ENCODE measurements at regions not wholly inside any gene's neighbourhood (a gene's known extent, or its start where the extent isn't known, plus 50 kb on each side); places are given as distances from the start of the nearest gene placed in this dataset.

DNA sequence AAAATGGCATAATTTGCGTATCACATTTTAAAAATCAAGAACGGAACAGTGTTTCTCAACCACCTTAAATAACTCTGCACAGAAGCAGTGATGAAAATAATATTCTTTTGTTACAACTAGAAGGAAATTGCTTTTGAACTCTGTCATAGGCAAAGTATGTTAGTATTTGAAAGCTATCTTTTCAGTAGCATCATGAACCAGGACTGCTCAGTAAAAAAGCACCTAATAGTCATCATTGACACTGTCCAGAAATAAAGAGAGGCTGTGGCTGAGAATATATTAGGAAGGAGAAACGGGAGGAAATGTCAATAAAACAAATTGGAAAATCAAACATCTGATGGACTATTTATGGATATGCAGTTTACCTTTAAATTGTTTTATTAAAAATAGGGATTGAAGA lies 237.2 kb upstream of the AKR1E2 start:
- no peak for DNase-seq (ENCODE audit: low spot score in 2 of 2)
- Histone ChIP-seq H3K4me3 (no peak overlapping the region), H3K36me3 (replicated peaks) (no peaks in the 10 kb centered on the region), H3K9me3 (no peaks in the 10 kb centered on the region), H3K4me1 (no peaks in the 10 kb centered on the region), H3K27me3 (ENCODE audit: low read depth) (no peaks in the 10 kb centered on the region)
- in situ Hi-C loops (cut with MboI; ENCODE audit: low sequenced_read_pairs): no loop called here

GRCh38 chr10:4587466-4587865 lies 238.5 kb upstream of the AKR1E2 start:
- in situ Hi-C loops (cut with MboI; ENCODE audit: low sequenced_read_pairs): no loop called here
- H3K27me3 ChIP-seq (ENCODE audit: low read depth): no peaks in the 10 kb centered on the region
- H3K36me3 ChIP-seq (replicated peaks): no peaks in the 10 kb centered on the region
- H3K9me3 ChIP-seq: no peaks in the 10 kb centered on the region
- DNase-seq (ENCODE audit: low spot score in 2 of 2): no peak
- no peak overlapping the region for H3K4me3 ChIP-seq
- H3K4me1 ChIP-seq: no peaks in the 10 kb centered on the region

GRCh38 chr10:4586776-4587175 lies 239.2 kb upstream of the AKR1E2 start:
- in situ Hi-C loops (cut with MboI; ENCODE audit: low sequenced_read_pairs): no loop called here
- no peak overlapping the region for H3K4me3 ChIP-seq
- no peaks in the 10 kb centered on the region for H3K27me3 ChIP-seq (ENCODE audit: low read depth)
- H3K9me3 ChIP-seq: no peaks in the 10 kb centered on the region
- H3K4me1 ChIP-seq: no peaks in the 10 kb centered on the region
- no peak for DNase-seq (ENCODE audit: low spot score in 2 of 2)
- H3K36me3 ChIP-seq (replicated peaks): no peaks in the 10 kb centered on the region

DNA sequence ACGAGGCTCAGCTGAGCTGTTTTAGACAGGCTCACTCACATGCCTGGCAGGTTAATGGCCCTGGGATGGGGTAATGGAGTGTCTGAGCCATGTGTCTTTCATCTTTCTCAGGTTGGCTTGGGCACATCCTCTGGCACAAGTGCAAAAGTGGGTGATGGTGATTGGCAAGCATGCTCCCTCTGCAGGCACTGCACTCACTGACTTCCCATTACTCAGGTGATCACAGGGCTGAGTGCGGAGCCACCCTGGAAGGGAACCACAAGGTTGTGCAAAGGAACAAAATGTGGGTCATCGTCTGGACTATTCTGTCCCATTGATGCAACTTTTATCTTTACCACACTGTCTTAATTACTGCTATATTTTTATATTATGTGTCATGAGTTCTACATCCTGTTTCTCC lies 244.1 kb upstream of the AKR1E2 start:
- H3K4me1 ChIP-seq: no peaks in the 10 kb centered on the region
- no peaks in the 10 kb centered on the region for H3K27me3 ChIP-seq (ENCODE audit: low read depth)
- H3K4me3 ChIP-seq: no peak overlapping the region
- DNase-seq (ENCODE audit: low spot score in 2 of 2): no peak
- no peaks in the 10 kb centered on the region for H3K9me3 ChIP-seq
- in situ Hi-C loops (cut with MboI; ENCODE audit: low sequenced_read_pairs): no loop called here
- H3K36me3 ChIP-seq (replicated peaks): no peaks in the 10 kb centered on the region

DNA sequence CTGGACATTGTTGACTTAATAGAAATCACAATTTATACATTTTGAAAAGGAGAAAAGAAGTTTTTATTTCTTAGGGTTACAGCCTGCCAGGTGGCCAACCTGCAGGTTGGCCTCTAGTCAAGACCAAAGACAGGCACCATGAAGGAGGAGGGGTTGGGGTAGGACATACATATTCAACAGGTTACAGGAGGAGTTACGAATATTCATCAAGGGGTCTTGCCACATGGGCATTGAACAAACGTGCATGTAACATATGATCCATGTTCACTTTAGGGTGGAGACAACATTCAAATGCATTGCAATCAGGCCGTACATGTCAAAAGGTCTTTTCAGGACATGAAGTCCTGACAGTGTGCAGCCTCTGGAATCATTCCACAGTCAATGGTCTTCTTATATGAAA lies 246.2 kb upstream of the AKR1E2 start:
- in situ Hi-C loops (cut with MboI; ENCODE audit: low sequenced_read_pairs): no loop called here
- Histone ChIP-seq H3K4me3 (no peak overlapping the region), H3K9me3 (no peaks in the 10 kb centered on the region), H3K27me3 (ENCODE audit: low read depth) (no peaks in the 10 kb centered on the region), H3K36me3 (replicated peaks) (no peaks in the 10 kb centered on the region), H3K4me1 (no peaks in the 10 kb centered on the region)
- DNase-seq (ENCODE audit: low spot score in 2 of 2): no peak

DNA sequence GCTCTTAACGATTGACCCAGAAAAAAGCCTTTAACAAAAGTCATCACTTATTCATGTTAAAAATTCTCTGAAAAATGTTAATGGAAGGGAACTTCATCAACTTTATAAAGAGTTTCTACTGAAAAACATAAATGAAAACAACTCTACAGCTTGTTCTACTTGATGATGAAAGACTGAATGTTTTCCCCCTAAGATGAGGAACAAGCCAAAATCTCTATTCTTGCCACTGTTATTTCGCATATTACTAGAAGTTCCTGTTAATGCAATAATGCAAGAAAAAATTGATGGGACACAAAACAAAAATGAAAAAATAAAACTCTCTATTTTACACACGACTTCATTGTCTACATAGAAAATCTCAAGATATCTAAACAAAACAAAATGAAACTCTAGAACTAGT lies 249.8 kb upstream of the AKR1E2 start:
- no peak overlapping the region for H3K4me3 ChIP-seq
- in situ Hi-C loops (cut with MboI; ENCODE audit: low sequenced_read_pairs): no loop called here

GRCh38 chr10:4569151-4569550 lies 256.9 kb upstream of the AKR1E2 start:
- no peak overlapping the region for H3K4me3 ChIP-seq
- H3K27me3 ChIP-seq (ENCODE audit: low read depth): no peaks in the 10 kb centered on the region
- no peaks in the 10 kb centered on the region; the same call in 1 of the 2 replicates for H3K9me3 ChIP-seq
- no peaks in the 10 kb centered on the region for H3K36me3 ChIP-seq (replicated peaks)
- in situ Hi-C loops (cut with MboI; ENCODE audit: low sequenced_read_pairs): no loop called here
- no peak for DNase-seq (ENCODE audit: low spot score in 2 of 2)
- no peaks in the 10 kb centered on the region for H3K4me1 ChIP-seq

More for the DNA sequence above, 249.8 kb upstream of the AKR1E2 start:
- H3K27me3 ChIP-seq (ENCODE audit: low read depth): no peaks in the 10 kb centered on the region
- no peaks in the 10 kb centered on the region for H3K9me3 ChIP-seq
- DNase-seq (ENCODE audit: low spot score in 2 of 2): no peak
- no peaks in the 10 kb centered on the region for H3K4me1 ChIP-seq
- H3K36me3 ChIP-seq (replicated peaks): no peaks in the 10 kb centered on the region

- Histone ChIP-seq H3K4me1 (no peaks in the 10 kb centered on the region), H3K36me3 (replicated peaks) (no peaks in the 10 kb centered on the region), H3K27me3 (ENCODE audit: low read depth) (no peaks in the 10 kb centered on the region), H3K4me3 (no peak overlapping the region), H3K9me3 (no peaks in the 10 kb centered on the region; the same call in 1 of the 2 replicates)
- no peak for DNase-seq (ENCODE audit: low spot score in 2 of 2)
- in situ Hi-C loops (cut with MboI; ENCODE audit: low sequenced_read_pairs): no loop called here
Measured at GRCh38 chr10:4568731-4569130, 257.3 kb upstream of the AKR1E2 start.

GRCh38 chr10:4568086-4568485 lies 257.9 kb upstream of the AKR1E2 start:
- in situ Hi-C loops (cut with MboI; ENCODE audit: low sequenced_read_pairs): no loop called here
- H3K36me3 ChIP-seq (replicated peaks): no peaks in the 10 kb centered on the region
- no peaks in the 10 kb centered on the region; the same call in 1 of the 2 replicates for H3K9me3 ChIP-seq
- no peak overlapping the region for H3K4me3 ChIP-seq
- no peak for DNase-seq (ENCODE audit: low spot score in 2 of 2)
- no peaks in the 10 kb centered on the region for H3K4me1 ChIP-seq
- no peaks in the 10 kb centered on the region for H3K27me3 ChIP-seq (ENCODE audit: low read depth)

GRCh38 chr10:4567637-4568036 lies 258.4 kb upstream of the AKR1E2 start:
- Histone ChIP-seq H3K4me1 (no peaks in the 10 kb centered on the region), H3K9me3 (no peaks in the 10 kb centered on the region; the same call in 1 of the 2 replicates), H3K36me3 (replicated peaks) (no peaks in the 10 kb centered on the region), H3K4me3 (no peak overlapping the region), H3K27me3 (ENCODE audit: low read depth) (no peaks in the 10 kb centered on the region)
- DNase-seq (ENCODE audit: low spot score in 2 of 2): no peak
- in situ Hi-C loops (cut with MboI; ENCODE audit: low sequenced_read_pairs): no loop called here

GRCh38 chr10:4566011-4566410 lies 260.0 kb upstream of the AKR1E2 start:
- DNase-seq (ENCODE audit: low spot score in 2 of 2): no peak
- Histone ChIP-seq H3K4me1 (no peaks in the 10 kb centered on the region), H3K9me3 (no peaks in the 10 kb centered on the region; the same call in 1 of the 2 replicates), H3K36me3 (replicated peaks) (no peaks in the 10 kb centered on the region), H3K27me3 (ENCODE audit: low read depth) (no peaks in the 10 kb centered on the region), H3K4me3 (no peak overlapping the region)
- in situ Hi-C loops (cut with MboI; ENCODE audit: low sequenced_read_pairs): no loop called here

DNA sequence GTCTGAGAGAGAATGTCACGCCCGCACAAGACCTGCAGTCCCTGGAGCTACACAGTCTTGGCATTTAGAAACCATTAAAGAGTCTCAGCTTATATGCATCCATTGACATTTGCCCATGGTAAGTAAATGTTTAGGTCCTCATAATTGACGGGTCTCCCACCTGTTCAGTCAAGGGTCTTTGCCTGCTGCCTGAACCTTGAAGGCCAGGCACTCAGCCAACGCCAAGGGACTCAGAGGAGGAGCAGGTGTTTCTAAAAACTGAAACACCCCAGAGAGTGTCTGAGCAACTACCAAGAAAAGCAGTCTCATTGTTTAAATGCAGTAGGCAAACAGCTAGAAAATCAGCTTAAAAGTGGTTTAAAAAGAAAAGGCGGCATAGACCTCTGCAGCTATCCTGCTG lies 264.7 kb upstream of the AKR1E2 start:
- H3K4me3 ChIP-seq: no peak overlapping the region
- in situ Hi-C loops (cut with MboI; ENCODE audit: low sequenced_read_pairs): no loop called here
- H3K27me3 ChIP-seq (ENCODE audit: low read depth): no peaks in the 10 kb centered on the region
- DNase-seq (ENCODE audit: low spot score in 2 of 2): no peak
- H3K9me3 ChIP-seq: no peaks in the 10 kb centered on the region; the same call in 1 of the 2 replicates
- no peaks in the 10 kb centered on the region for H3K4me1 ChIP-seq
- H3K36me3 ChIP-seq (replicated peaks): no peaks in the 10 kb centered on the region

GRCh38 chr10:4557469-4557868 lies 268.5 kb upstream of the AKR1E2 start:
- in situ Hi-C loops (cut with MboI; ENCODE audit: low sequenced_read_pairs): no loop called here
- no peaks in the 10 kb centered on the region for H3K4me1 ChIP-seq
- no peak for DNase-seq (ENCODE audit: low spot score in 2 of 2)
- no peaks in the 10 kb centered on the region for H3K9me3 ChIP-seq
- no peaks in the 10 kb centered on the region for H3K27me3 ChIP-seq (ENCODE audit: low read depth)
- no peaks in the 10 kb centered on the region for H3K36me3 ChIP-seq (replicated peaks)
- H3K4me3 ChIP-seq: no peak overlapping the region

DNA sequence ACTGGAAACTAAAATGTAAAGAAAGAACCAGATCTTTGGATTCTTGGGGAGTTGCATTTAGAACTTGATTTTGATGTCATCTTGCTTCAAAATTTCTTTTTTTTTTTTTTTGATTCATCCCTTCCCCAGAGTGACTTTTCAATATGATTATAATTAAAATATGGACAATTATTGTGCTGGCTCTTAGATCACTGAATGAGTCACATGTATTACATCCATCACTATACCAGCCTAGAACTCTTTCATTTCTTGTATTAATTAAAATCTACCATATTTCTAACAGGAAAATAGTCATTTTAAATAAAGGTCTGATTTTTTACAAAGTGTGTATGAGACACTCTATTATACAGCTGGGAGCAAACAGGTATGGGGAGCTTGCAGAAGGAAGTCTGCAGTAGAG lies 269.5 kb upstream of the AKR1E2 start:
- in situ Hi-C loops (cut with MboI; ENCODE audit: low sequenced_read_pairs): no loop called here
- no peaks in the 10 kb centered on the region for H3K27me3 ChIP-seq (ENCODE audit: low read depth)
- DNase-seq (ENCODE audit: low spot score in 2 of 2): no peak
- no peak overlapping the region for H3K4me3 ChIP-seq
- H3K4me1 ChIP-seq: no peaks in the 10 kb centered on the region
- H3K9me3 ChIP-seq: no peaks in the 10 kb centered on the region
- H3K36me3 ChIP-seq (replicated peaks): no peaks in the 10 kb centered on the region

- no peak for DNase-seq (ENCODE audit: low spot score in 2 of 2)
- Histone ChIP-seq H3K4me1 (no peaks in the 10 kb centered on the region), H3K9me3 (no peaks in the 10 kb centered on the region), H3K36me3 (replicated peaks) (no peaks in the 10 kb centered on the region), H3K27me3 (ENCODE audit: low read depth) (no peaks in the 10 kb centered on the region), H3K4me3 (no peak overlapping the region)
- in situ Hi-C loops (cut with MboI; ENCODE audit: low sequenced_read_pairs): no loop called here
Measured at GRCh38 chr10:4555920-4556319, 270.1 kb upstream of the AKR1E2 start.

All from HAP-1 (cell line).